Cardiac fibroblast (primary cell): ENCODE measurements at regions not wholly inside any gene's neighbourhood (a gene's known extent, or its start where the extent isn't known, plus 50 kb on each side); places are given as distances from the start of the nearest gene placed in this dataset.

ENCODE experiments used
- DNase-seq, 2 donors: peaks; one replicate each; pipeline versions ENCODE4 v3.0.0 to v3.0.0-alpha.2; 2010; ENCODE audit warnings: low read depth in 2 of 2
- H3K4me3 ChIP-seq, 2 donors: replicated peaks in 1 of 2; 1 replicate in 1 of 2; 2 replicates in 1 of 2; pipeline ENCODE4 v1.5.1; 2011; ENCODE audit warnings: low read depth in 2 of 2, low read length in 2 of 2, mild to moderate bottlenecking in 2 of 2, moderate library complexity in 1 of 2
- CTCF ChIP-seq: IDR thresholded peaks from one replicate; pipeline ENCODE4 v1.5.1; 2011; ENCODE audit warnings: low read depth, mild to moderate bottlenecking, low read length, inconsistent platforms

DNA sequence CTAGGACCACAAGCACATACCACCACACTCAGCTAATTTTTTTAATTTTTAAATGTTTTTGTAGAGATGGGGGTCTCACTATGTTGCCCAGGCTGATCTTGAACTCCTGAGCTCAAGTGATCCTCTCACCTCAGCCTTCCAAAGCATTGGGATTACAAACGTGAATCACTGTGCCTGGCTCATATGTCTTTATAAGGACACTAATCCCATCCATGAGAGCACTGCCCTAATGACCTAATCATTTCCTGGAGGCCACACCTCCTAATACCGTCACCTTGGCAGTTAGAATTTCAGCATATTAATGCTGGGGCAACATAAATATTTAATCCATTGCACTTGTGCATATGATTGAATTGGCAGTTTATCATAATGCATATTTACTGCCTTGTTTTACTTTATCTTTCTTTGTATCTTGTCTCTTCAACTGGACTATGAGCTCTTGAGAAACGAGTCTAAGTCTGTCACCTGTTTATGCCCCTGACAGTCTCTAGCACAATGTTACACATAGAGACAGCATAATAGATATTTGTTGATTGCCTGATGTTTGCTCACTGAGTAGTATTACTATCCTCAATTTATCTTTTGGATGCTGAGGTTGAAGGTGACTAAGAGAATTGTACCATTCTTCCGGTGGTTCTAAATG, 172.0 kb downstream of the AASDH start:
- no peak for TF ChIP-seq CTCF
- no peak overlapping the region for H3K4me3 ChIP-seq
- DNase-seq: peak in 1 of 2 donors; percentile 51

GRCh38 chr4:56213543-56213942, 173.7 kb downstream of the AASDH start:
- DNase-seq: no peak
- no peak overlapping the region for H3K4me3 ChIP-seq
- no peak for TF ChIP-seq CTCF

- TF ChIP-seq CTCF: no peak
- H3K4me3 ChIP-seq: no peak overlapping the region
- DNase-seq: no peak
Observed at GRCh38 chr4:56212774-56213173, 174.5 kb downstream of the AASDH start.

GRCh38 chr4:56211202-56211601, 176.1 kb downstream of the AASDH start:
- H3K4me3 ChIP-seq: no peak overlapping the region
- DNase-seq: no peak
- no peak for TF ChIP-seq CTCF

DNA sequence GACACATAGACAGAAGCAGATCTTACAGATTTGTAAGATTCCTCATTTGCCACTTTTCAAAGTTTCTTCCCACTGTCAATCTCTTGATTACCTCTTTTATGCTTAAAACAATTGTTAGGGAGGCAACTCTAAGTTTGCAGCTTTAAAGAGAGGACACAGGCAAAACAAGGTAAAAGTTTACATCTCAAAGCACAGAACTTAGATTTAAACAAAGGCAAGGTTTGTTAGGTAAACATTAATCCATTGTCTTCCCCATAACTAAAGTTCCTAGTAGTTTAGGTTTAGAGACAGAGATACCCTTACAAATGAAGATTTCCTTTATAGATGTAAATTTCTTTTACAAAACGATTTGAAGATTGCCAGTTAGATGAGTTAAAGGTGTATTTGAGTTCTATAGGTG, 176.9 kb downstream of the AASDH start:
- H3K4me3 ChIP-seq: no peak overlapping the region
- TF ChIP-seq CTCF: no peak
- DNase-seq: no peak

- no peak for TF ChIP-seq CTCF
- no peak for DNase-seq
- H3K4me3 ChIP-seq: no peak overlapping the region
Observed at GRCh38 chr4:56209767-56210166, 177.5 kb downstream of the AASDH start.

DNA sequence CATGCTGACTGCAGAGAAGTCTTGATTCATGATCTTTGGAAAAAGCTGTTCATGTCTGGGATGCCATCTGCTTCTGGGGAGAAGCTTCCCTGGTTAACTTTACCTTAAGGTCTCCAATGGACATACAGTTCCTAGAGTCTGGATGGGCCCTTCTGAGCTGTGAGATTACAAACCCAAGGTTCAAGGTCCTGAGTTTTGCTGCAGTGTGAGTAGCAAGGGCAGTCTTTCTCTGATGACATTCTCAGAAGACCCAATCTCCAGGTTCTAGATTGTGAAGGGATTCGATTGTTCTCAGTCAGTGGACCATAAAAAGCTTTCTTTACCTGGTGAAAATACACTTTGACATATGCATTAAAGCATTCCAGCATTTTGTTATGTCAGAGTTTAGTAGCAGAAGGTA, 179.2 kb downstream of the AASDH start:
- no peak for TF ChIP-seq CTCF
- no peak for DNase-seq
- H3K4me3 ChIP-seq: no peak overlapping the region
